GM18858 (cell line): ENCODE measurements at regions not wholly inside any gene's neighbourhood (a gene's known extent, or its start where the extent isn't known, plus 50 kb on each side); places are given as distances from the start of the nearest gene placed in this dataset.
A peak's percentile ranks its signal among the peaks of the same experiment; 100 is the strongest.

Experiments used
- ATAC-seq: cut with Tn5 transposase; IDR thresholded peaks from one replicate; pipeline ENCODE4 v1.9.1; 2021; ENCODE audit not compliant: unreplicated experiment

DNA sequence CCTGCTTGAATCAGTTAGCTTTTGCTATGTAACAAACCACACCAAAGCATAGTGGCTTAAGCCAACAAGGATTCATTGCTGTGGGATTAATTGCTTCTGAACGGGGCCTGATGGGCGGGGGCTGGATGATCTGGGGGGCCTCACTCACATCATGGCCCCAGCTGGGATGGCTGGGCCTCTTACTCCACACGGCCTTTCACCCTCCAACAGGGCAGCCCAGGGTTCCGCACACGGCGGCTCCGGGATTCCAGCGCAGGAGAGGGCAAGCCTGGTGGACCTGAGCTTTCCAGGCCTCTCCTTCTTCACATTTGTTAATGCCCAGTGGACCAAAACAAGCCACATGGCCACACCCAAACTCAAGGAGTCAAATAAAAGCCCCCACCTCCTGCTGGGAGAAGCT is 86.3 kb upstream of the PHLPP1 start:
- no peak for ATAC-seq

GRCh38 chr18:62631173-62631572 is 84.2 kb upstream of the PHLPP1 start:
- no peak for ATAC-seq

DNA sequence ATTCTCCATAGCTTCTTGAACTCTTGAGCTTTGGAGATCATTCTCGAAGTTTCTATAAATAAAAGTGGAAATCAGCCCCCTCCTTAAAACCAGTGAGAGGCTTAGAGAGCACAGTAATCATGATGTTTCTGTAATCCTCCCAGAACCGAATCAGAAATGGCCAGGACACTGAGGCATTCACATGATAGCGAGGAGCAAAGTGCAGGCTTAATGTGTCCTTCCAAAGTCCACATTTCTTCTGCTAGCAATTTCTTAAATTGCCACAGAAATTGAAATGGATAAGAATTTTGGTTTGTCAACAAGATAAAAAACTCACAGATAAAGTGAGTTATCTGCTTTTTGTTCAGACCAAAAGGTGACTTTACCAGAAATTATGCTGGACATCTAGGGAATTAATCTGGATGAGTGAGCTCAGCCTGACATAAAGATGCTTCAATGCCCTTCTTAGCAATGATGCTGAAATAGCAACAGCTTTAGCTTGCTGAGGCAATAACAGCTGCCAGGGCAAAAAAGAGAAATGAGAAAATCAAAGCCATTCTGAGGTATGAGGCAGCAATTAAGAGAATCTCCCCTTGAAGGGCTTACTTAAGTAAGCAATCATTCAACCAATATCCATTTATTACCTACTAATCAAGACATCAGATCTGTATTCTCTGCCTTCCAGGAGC is 82.4 kb upstream of the PHLPP1 start:
- ATAC-seq = no peak

DNA sequence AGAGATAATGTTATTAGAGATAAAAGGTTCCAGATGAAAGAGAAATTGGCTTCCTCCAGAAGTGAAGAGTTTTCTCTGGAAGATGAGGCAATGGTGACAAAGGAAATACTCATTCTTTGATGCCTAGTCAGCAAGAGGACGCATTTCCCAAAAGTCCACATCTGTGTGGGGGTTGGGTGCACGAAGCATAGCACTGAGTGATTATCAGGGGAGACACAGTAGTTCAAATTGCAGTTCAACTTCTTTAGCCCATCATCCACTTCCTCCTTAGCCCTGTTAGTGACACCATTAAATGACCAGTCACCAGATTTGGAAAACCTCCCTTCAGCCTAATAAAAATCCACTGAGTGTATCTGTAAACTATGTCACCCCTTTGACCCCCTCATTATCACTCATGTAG is 80.9 kb upstream of the PHLPP1 start:
- ATAC-seq = no peak

GRCh38 chr18:62634979-62635630 is 80.2 kb upstream of the PHLPP1 start:
- ATAC-seq = no peak

DNA sequence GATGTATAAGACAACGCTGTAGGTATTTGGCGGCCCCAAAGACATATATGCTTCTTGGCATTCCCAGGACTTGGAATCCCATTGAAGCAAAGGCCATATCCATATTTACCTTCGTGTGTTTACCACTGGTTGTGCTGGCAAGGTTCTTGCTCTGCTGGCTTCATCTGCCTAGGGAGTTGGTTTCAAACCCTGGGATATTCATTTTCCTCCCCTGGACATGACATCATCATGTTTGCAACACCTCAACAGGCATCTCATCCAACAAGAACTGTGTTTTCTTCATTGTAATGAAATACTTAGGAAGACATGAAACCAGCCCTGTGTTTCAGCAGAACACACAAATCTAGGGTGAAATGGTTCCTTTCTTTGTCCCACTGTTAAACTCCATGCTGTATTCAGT is 77.9 kb upstream of the PHLPP1 start:
- ATAC-seq = no peak

DNA sequence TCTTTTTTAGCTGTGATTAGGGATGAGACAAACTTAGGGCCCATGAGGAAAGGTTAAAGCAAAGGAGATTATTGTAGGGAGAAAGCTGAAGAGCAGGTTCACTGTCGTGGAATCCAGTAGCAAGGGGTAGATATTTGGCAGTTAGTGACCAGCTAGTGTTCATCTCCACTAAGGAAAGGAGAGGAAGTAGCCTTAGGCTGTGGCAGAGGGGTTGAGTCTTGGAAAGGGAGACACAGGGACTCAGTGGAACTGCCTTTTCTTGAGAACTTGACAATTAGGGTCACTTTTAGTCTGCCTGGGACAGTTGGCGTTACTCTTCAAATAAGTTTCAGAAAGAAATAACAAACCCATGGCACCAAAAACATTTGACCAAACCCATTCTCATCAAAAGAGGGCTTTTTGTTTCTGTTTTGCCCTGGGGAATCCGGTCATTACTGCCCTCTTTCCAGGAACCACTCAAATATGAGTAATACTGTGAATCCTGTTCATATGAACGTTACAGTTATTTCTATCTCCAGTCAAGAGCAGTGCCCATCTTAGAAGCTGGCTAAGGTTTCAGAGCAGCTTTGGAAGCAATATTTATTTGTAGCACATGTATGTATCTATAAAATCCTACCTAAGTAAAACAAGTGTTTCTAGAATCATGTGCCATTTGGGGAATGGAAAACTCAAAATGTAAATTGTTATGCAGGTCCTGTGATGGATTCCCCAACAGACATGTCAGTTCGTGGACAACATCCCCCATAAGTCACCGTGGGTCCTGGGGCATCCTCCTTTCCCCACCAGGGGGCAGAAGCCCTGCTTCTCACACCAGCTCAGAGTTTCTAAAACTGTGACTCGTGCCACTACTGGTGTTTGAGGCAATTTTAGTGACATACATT is 77.3 kb upstream of the PHLPP1 start:
- no peak for ATAC-seq

GRCh38 chr18:62643181-62643580 is 72.2 kb upstream of the PHLPP1 start:
- no peak for ATAC-seq

DNA sequence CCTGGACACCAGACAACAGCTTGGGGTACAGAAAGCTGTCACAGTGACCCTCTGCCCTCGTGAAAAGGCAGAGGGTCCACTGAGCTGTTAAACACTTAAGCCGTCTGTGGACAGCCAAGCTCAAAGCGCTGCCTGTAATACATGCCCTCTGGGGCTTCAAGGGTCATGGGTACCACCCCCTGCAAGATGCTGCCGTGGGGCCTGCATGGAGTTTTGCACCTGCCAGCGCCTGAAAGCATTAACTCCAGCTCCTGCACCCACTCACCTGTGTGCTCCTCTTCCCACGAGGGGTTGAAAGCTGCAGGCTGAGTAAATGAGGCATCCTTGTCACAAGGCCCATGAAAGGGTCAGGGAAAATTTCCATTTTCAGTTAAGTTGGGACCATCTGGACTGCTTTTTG is 70.6 kb upstream of the PHLPP1 start:
- ATAC-seq = no peak

GRCh38 chr18:62647179-62647578 is 68.2 kb upstream of the PHLPP1 start:
- no peak for ATAC-seq

DNA sequence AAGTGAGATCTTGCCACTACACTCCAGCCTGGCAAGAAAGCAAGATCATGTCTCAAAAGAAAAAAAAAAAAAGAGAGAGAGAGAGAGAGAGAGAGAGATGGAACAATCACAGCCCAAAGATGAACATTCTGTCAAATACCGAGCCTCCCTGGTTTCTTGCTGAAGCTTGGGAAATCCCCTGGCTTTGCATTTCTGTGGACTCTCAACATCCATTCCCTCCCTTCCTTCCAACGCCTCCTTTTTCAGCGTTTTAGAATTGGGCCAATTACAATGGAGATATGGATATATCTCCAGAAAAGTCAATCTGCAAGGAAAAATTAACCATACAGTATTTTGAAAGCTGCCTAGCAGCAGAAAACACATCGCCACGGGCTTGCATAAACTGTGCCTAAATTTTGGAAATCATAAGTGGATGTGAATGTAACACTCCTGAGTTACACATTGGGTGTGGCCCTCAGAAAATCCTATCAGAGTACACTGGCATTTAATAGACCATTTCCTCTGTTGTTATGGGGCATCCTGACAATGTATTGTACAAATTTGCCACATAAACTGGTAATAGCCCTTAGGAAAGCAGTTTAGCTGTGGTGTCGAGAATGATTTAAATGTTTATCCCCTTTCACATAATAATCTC is 67.2 kb upstream of the PHLPP1 start:
- ATAC-seq = no peak

DNA sequence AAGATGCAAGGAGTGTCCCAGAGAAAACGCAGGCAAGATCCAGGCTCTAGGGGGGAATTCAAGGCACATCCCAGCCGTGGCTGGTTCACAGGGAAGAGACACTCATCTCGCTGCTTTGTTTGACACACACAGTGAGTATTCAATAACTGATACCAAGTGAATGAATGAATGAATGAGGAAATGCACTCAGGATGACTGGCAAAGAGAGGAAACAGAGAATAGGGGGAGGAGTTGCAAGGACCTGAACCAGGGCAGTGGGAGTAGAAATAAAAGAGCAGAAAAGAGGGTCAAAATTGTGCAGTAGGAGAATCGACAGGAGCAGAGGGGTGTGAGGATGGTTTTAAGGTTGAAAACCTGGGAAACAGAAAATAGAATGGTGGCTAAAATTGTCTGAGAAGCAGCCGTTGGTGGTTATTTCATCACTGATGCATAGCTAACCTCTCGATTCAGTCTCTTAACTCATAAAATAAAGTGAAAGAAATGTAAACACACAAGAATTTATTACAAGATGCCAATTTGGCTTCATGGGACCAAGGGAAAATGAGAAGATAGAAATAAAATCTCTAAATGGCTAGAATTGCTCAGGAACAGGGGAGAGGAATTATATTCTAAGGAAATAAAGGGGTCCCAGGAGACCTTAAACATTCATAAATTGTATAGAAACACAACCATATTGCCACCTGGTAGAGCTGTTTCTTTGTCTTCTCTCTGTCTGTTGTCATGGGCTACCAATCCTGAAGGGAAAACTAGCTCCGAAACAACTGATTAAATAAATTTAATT is 63.9 kb upstream of the PHLPP1 start:
- peak; percentile 38 for ATAC-seq

- peak; percentile 61 for ATAC-seq
These were observed 63.2 kb upstream of the PHLPP1 start for GRCh38 chr18:62652057-62652629.

DNA sequence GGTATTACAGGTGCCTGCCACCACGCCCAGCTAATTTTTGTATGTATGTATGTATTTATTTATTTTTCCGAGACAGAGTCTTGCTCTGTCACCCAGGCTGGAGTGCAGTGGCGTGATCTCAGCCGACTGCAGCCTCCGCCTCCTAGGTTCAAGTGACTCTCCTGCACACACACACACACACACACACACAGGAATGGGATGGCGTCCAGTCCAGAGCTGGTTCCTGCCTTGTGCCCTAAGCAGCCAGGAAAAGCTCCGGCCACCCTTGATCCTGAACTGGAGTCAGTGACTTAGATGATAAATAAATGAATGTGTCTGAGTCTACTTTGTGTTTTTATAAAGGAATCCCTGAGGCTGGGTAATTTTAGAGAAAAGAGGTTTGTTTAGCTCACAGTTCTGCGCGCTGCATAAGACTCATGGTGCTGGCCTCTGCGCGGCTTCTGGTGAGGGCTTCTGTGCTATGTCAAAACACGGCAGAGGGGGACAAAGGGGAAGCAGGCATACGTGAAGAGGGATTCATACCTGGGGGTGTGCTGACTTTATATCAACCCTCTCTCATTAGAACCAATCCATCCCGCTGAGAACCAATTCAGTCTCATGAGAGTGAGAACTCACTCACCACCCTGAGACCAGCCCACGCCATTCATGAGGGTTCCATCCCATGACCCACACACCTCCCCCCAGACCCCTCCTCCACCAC is 59.7 kb upstream of the PHLPP1 start:
- no peak for ATAC-seq

DNA sequence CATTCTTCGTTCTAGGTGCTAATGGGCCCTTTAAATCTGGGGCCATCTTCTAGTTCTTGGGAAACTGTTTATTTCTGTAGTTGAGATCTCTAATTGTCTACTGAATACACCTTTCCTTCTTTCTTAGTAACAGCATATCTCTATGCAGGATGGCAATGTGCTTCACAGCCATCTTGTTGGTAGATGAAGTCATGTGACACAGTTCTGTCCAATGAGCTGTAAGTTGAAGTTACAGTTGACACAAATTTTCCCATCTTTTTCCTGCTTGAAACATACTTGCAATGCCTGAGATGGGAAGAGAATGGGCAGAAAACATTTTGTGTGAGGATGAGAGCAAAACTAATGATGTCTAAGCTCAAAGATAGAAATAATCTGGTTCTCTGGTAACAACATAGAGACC is 57.3 kb upstream of the PHLPP1 start:
- no peak for ATAC-seq

DNA sequence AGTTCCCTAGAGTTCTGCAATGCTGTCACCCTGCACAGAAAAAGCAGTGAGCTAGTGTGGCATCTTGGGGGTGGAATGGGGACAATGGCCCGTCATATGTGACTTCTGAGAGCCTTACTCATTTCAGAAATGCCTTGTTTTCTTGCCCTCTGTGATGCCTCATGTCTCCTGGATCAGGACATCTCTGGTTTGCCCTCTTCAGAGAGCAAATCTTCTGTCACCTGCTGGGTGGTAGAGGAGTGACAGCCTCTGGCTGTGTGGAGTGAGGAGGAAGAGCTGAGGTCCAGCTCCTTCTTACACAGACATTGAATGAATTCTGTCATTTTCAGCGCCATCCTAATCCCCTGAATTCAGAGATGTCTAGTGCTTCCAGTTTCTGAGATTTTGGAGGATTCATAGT is 55.6 kb upstream of the PHLPP1 start:
- no peak for ATAC-seq

GRCh38 chr18:62660691-62661090 is 54.6 kb upstream of the PHLPP1 start:
- ATAC-seq = no peak

GRCh38 chr18:62663731-62664336 is 51.5 kb upstream of the PHLPP1 start:
- ATAC-seq = peak; percentile 93

- no peak for ATAC-seq
These were observed 50.9 kb upstream of the PHLPP1 start for GRCh38 chr18:62664414-62664813.
